ENCODE measurements at regions not wholly inside any gene's neighbourhood (a gene's known extent, or its start where the extent isn't known, plus 50 kb on each side); places are given as distances from the start of the nearest gene placed in this dataset.

DNA sequence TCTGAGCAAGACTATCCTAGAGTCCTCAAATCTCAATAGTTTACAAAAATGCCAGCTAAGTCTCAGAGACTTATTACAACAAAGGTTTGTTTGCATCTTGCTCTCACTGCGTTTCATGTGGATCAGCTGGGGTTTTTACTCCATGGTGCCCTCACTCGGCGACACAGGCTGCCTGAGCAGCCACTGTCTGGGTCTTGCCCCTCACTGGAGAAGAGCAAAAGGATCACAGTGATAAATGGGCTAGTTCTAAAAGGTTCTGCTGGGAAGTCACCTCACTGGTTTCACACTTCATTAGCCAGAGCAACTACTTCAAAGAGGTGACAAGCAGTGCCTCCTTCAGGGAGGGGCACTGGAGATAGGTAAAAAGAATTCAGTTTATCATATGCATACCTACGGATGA, 392.0 kb downstream of the RPL10L start:
- no peak overlapping the region for H3K4me3 ChIP-seq (replicated peaks; ENCODE audit: low read depth, low read length)
- DNase-seq (ENCODE audit: extremely low read depth, low read depth) = no peak
- TF ChIP-seq, protein P1, sequence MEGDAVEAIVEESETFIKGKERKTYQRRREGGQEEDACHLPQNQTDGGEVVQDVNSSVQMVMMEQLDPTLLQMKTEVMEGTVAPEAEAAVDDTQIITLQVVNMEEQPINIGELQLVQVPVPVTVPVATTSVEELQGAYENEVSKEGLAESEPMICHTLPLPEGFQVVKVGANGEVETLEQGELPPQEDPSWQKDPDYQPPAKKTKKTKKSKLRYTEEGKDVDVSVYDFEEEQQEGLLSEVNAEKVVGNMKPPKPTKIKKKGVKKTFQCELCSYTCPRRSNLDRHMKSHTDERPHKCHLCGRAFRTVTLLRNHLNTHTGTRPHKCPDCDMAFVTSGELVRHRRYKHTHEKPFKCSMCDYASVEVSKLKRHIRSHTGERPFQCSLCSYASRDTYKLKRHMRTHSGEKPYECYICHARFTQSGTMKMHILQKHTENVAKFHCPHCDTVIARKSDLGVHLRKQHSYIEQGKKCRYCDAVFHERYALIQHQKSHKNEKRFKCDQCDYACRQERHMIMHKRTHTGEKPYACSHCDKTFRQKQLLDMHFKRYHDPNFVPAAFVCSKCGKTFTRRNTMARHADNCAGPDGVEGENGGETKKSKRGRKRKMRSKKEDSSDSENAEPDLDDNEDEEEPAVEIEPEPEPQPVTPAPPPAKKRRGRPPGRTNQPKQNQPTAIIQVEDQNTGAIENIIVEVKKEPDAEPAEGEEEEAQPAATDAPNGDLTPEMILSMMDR (IDR thresholded peaks at IDR 0.05; ENCODE audit: low read depth, low read length, missing control alignments) = no peak

DNA sequence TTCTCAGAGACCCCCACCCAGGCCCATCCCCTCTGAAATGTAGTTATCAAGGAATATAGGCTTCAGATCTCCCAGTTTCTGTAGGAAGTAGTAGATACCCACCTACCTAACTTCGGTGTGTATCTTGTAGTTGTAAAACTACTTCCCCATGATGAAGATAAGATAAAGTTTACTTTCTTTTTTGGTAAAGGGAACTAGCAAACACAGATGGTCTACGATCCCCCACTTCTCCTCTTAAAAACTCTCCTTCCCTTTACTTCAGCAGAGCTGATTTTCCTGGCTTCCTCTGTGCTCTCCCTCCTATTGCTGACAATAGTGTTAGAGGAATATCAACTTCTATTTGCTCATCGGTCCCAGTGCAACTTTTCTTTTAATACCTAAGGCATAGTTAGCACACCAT, 395.2 kb downstream of the RPL10L start:
- H3K4me3 ChIP-seq (replicated peaks; ENCODE audit: low read depth, low read length) = no peak overlapping the region
- TF ChIP-seq, protein P1 (IDR thresholded peaks at IDR 0.05; ENCODE audit: low read depth, low read length, missing control alignments) = no peak
- no peak for DNase-seq (ENCODE audit: extremely low read depth, low read depth)

DNA sequence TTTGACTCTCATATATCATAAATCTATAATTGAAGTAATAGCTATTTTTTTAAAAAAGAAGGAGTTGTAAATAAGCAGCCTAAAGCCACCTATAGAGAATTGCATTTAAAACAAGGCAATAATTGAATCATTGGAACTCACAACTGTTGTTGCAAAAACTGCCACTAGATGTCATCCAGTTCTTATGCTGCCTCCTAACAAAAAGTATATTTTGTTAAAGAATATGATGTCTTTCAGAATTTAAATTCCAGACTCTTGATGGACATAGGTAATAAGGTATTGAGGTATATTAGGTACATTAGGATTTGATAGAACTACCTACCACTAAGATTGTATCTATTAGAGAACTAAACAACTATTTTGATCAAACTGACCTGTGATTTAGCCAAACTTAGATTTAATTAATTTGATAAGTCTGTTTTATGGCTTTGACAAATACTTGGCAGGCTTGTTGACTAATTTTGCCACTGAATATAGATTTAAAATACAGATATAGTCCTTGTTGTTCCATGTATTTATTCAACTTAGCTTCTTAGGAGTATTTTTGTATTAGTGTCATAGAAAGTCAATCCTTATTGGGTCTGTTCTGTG, 401.4 kb downstream of the RPL10L start:
- no peak overlapping the region for H3K4me3 ChIP-seq (replicated peaks; ENCODE audit: low read depth, low read length)
- TF ChIP-seq, protein P1 (IDR thresholded peaks at IDR 0.05; ENCODE audit: low read depth, low read length, missing control alignments) = peak; percentile 28
- DNase-seq (ENCODE audit: extremely low read depth, low read depth) = peak; percentile 0

DNA sequence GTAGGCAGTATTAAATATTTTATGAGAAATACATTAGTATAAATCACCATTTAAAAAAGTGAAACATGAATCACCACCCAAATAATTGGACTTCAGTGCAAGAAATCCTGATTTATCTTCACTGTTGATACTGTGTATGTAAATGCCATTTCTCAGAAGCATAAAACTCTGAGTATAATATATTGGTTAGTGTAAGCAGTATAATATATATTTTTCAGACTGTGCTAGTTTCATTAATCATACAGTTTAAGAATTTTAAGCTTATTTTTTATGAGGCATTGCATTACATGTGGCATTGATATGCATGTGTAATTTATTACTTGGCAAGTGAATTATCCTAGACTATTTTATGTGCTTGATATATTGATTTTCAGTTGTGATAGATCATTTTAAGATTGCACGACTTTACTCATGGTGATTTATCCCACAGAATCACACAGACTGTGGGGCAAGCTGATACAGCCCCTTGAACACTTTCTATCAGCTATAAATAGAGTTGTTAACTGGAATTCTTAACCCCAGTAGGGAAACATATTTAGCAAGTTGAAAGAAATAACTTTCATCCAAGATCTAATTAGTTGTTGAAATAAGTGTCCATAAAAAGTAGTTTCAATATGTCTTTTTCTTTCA, 403.5 kb downstream of the RPL10L start:
- TF ChIP-seq, protein P1 (IDR thresholded peaks at IDR 0.05; ENCODE audit: low read depth, low read length, missing control alignments) = no peak
- DNase-seq (ENCODE audit: extremely low read depth, low read depth) = no peak
- H3K4me3 ChIP-seq (replicated peaks; ENCODE audit: low read depth, low read length) = no peak overlapping the region

DNA sequence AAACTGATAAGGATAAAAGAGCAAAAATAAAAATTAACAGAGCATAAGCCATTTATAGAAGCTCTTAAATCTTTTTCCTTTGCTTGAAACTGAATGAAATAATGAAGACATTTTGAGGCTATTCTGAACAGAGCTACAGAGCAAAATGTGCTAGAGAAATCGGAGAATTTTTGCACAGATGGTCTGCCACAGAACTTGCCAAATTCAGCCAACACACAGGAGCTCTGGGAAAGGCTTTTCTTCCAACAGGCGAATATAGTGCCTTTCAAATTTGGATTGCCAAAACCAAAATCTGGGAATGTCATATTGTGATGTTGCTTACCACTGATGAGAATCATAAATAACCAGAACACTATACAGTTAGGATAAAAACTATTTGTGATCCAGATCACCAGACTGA, 406.3 kb downstream of the RPL10L start:
- TF ChIP-seq, protein P1 (IDR thresholded peaks at IDR 0.05; ENCODE audit: low read depth, low read length, missing control alignments) = no peak
- H3K4me3 ChIP-seq (replicated peaks; ENCODE audit: low read depth, low read length) = no peak overlapping the region
- no peak for DNase-seq (ENCODE audit: extremely low read depth, low read depth)

DNA sequence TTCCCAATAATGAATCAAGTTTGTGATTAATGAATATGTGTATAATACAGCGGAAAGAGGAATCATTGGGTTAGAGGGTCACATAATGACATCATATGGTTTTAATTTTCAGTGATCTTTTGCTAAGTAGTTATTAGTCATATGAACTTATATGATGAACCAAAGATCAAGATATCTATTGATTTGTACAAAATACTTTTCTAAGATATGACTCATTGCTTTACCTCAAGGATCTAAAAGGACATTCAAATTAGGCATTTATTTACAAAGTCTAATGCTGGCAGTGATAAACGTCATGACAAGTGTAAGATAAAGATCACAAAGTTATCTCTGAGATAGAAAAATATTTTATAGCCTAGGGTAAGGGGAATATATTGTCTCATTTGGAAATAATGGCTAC, 417.8 kb downstream of the RPL10L start:
- no peak for DNase-seq (ENCODE audit: extremely low read depth, low read depth)
- TF ChIP-seq, protein P1 (IDR thresholded peaks at IDR 0.05; ENCODE audit: low read depth, low read length, missing control alignments) = no peak
- no peak overlapping the region for H3K4me3 ChIP-seq (replicated peaks; ENCODE audit: low read depth, low read length)
